Stomach (tissue), 8 donors: ENCODE measurements at regions not wholly inside any gene's neighbourhood (a gene's known extent, or its start where the extent isn't known, plus 50 kb on each side); places are given as distances from the start of the nearest gene placed in this dataset.

Experiments used
- DNase-seq, 2 donors: peaks; one replicate each; pipeline versions ENCODE4 v3.0.0 to v3.0.0-alpha.2; 2013 to 2019
- H3K27ac ChIP-seq, 5 donors: fragments of 200-600 bp in 4 of 5; sonication (generic) in 4 of 5; one replicate each; pipeline ENCODE4 v1.5.1; 2013 to 2019; ENCODE audit warnings: mild to moderate bottlenecking in 1 of 5, moderate library complexity in 1 of 5
- H3K27me3 ChIP-seq, 3 donors: fragments of 200-600 bp; sonication (generic); one replicate each; pipeline ENCODE4 v1.5.1; 2017 to 2019; ENCODE audit warnings: mixed run types in 1 of 3
- H3K36me3 ChIP-seq, 4 donors: fragments of 200-600 bp; sonication (generic); 1 replicate in 3 of 4; 2 replicates in 1 of 4; pipeline ENCODE4 v1.5.1; 2016 to 2019
- H3K4me1 ChIP-seq, 4 donors: fragments of 200-600 bp; sonication (generic); one replicate each; pipeline ENCODE4 v1.5.1; 2016 to 2019
- H3K4me3 ChIP-seq, 4 donors: fragments of 200-600 bp; sonication (generic) in 3 of 4; one replicate each; pipeline ENCODE4 v1.5.1; 2016 to 2019; ENCODE audit warnings: mild to moderate bottlenecking in 1 of 4
- H3K9me3 ChIP-seq, 4 donors: fragments of 200-600 bp; sonication (generic); one replicate each; pipeline ENCODE4 v1.5.1; 2016 to 2019
- EP300 ChIP-seq: sonication (generic); formaldehyde crosslinking; IDR thresholded peaks from one replicate; pipeline ENCODE4 v1.6.1; 2017; ENCODE audit warnings: antibody characterized with exemption
- POLR2A ChIP-seq, 4 donors: fragments of 450-650 bp; IDR thresholded peaks; one replicate each; pipeline ENCODE4 v1.6.1; 2016; ENCODE audit warnings: antibody characterized with exemption in 4 of 4, control low read depth in 2 of 4, mild to moderate bottlenecking in 1 of 4, moderate library complexity in 1 of 4
- POLR2AphosphoS5 ChIP-seq, 3 donors: sonication (generic); formaldehyde crosslinking; IDR thresholded peaks; one replicate each; pipeline ENCODE4 v1.6.1; 2016; ENCODE audit warnings: antibody characterized with exemption in 3 of 3
- WGBS, 5 donors: extraction: QIAGEN DNeasy Blood & Tissue Kit in 3 of 5; methylation state at CpG; one replicate each; pipeline versions ENCODE4 v1.1.5 to v1.1.7; 2013 to 2018; 5-methylcytosine and 5-hydroxymethylcytosine counted together
- intact Hi-C: fragments of 100-400 bp; cut with DNase I; formaldehyde crosslinking; loops from one replicate; pipeline ENCODE4 v1.15.1; 2023; ENCODE audit warnings: low total_unique reads
- TF ChIP-seq, protein P1 (sequence below), 7 experiments: fragments of 450-650 bp in 4 of 7; fragments of 200-600 bp in 3 of 7; sonication (generic) in 3 of 7; IDR thresholded peaks; one replicate each; pipeline ENCODE4 v1.5.1; 2016 to 2019; ENCODE audit warnings: antibody characterized with exemption in 7 of 7, control low read depth in 2 of 7, mild to moderate bottlenecking in 1 of 7
- donor health status: healthy with polysubstance abuse.
- donor health status: Bipolar disorder and iron deficiency.
- donor health status: healthy.

DNA sequence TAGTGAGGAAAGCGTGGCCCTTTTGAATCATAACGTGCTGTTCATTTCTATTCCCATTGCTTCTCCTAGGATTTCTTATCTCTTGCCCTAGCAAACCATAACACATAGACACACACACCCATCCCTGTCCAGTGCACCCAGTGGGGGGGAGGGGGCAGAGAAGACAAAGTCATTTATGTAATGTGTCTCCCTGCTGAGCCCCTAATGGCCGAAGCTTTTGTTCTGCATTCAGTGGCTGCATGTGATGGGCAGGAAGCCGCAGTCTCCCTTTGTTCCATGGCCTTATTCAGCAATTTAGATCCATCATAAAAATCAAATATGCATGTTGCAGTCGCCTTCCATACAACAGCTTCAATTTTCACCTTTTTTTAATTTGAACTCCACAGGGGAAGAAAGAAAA, 325.4 kb downstream of the ZFHX3 start:
- no peaks in the 10 kb centered on the region for H3K9me3 ChIP-seq
- no peak for DNase-seq
- H3K4me3 ChIP-seq = no peak overlapping the region
- no peaks in the 10 kb centered on the region for H3K36me3 ChIP-seq
- H3K27ac ChIP-seq = no peak overlapping the region
- TF ChIP-seq POLR2A (IDR thresholded peaks at IDR 0.05) (no peak), POLR2AphosphoS5 (IDR thresholded peaks at IDR 0.05) (no peak), EP300 (no peak)
- TF ChIP-seq, protein P1, sequence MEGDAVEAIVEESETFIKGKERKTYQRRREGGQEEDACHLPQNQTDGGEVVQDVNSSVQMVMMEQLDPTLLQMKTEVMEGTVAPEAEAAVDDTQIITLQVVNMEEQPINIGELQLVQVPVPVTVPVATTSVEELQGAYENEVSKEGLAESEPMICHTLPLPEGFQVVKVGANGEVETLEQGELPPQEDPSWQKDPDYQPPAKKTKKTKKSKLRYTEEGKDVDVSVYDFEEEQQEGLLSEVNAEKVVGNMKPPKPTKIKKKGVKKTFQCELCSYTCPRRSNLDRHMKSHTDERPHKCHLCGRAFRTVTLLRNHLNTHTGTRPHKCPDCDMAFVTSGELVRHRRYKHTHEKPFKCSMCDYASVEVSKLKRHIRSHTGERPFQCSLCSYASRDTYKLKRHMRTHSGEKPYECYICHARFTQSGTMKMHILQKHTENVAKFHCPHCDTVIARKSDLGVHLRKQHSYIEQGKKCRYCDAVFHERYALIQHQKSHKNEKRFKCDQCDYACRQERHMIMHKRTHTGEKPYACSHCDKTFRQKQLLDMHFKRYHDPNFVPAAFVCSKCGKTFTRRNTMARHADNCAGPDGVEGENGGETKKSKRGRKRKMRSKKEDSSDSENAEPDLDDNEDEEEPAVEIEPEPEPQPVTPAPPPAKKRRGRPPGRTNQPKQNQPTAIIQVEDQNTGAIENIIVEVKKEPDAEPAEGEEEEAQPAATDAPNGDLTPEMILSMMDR (IDR thresholded peaks at IDR 0.05) = no peak
- H3K4me1 ChIP-seq = no peaks in the 10 kb centered on the region
- 68 to 85% (median 83%) methylated on average over 5 of the region's 5 CpGs for WGBS, 5 donors
- H3K27me3 ChIP-seq = no peaks in the 10 kb centered on the region
- intact Hi-C loops = no loop called here

DNA sequence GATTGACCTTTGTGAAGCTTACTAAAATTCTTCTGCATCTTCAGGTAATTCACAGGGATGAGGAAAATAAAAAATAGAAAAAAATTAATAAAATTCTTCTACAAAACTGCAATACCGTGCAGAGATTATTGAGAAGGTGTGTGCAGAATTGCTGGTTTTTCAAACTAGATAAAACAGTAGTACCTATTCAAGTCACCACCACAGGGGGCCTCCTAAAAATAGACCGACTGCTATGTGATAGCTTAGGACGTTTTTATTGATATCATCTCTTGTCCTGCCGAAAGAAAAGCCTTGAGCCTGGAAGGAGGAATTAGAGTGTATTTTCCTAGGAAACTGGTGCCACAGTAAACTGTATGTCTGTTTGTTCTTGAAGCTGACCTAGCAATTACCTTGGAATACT, 325.9 kb downstream of the ZFHX3 start:
- Histone ChIP-seq H3K4me1 (no peaks in the 10 kb centered on the region), H3K9me3 (no peaks in the 10 kb centered on the region), H3K27ac (no peak overlapping the region), H3K4me3 (no peak overlapping the region), H3K27me3 (no peaks in the 10 kb centered on the region), H3K36me3 (no peaks in the 10 kb centered on the region)
- no peak for DNase-seq
- 52 to 65% (median 58%) methylated on average over 4 of the region's 4 CpGs for WGBS, 5 donors
- no peak for TF ChIP-seq POLR2AphosphoS5 (IDR thresholded peaks at IDR 0.05)
- TF ChIP-seq, protein P1 (IDR thresholded peaks at IDR 0.05) = no peak
- TF ChIP-seq EP300 = no peak
- no peak for TF ChIP-seq POLR2A (IDR thresholded peaks at IDR 0.05)
- intact Hi-C loops = no loop called here

DNA sequence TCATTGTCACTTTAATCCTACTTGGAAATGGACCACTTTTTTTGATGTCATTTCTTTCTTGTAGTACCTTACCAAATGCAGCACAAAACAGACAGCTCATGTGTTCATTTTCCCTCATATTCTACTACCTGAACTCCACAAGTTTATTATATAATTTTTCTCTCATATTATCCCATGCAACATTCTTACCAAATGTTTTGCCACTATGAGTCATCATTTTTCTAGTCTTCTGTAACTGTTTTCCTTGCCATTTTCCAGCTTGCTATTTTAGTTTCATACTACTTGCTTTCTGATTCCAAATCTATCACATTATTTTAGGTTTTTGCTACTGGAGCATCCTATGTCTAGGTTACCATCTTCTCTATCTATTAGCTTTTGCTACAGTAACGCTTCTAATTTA, 332.7 kb downstream of the ZFHX3 start:
- Histone ChIP-seq H3K4me3 (no peak overlapping the region), H3K27ac (no peak overlapping the region), H3K36me3 (peaks cover 0 to 6% (median 0%) of the 10 kb centered on the region in 4 donors), H3K4me1 (no peaks in the 10 kb centered on the region), H3K9me3 (peaks cover 0 to 30% (median 10%) of the 10 kb centered on the region in 4 donors), H3K27me3 (no peaks in the 10 kb centered on the region)
- DNase-seq = no peak
- 89 to 100% (median 95%) methylated on average over 1 of the region's 1 CpG for WGBS, 5 donors
- no peak for TF ChIP-seq EP300
- intact Hi-C loops = no loop called here

DNA sequence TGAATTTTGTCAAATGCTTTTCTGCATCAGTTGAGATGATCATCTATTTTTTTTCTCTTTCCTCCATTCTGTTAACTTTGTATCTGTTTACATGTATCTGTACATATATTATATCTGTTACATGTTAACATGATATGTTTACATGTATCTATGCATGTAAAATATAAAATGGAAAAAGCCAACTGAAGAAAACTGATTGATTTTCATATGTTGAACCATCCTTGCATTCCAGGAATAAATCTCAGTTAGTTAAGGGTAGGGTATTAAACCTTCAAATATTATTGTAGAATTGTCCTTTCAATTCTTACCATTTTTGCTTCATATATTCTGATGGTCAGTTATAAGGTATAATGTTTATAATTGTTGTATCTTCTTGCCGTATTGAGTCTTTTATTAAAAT, 336.1 kb downstream of the ZFHX3 start:
- 94 to 98% (median 96%) methylated on average over 1 of the region's 1 CpG for WGBS, 5 donors
- no peak for DNase-seq
- TF ChIP-seq POLR2AphosphoS5 (IDR thresholded peaks at IDR 0.05) = no peak
- no peak for TF ChIP-seq EP300
- TF ChIP-seq POLR2A (IDR thresholded peaks at IDR 0.05) = no peak
- TF ChIP-seq, protein P1 (IDR thresholded peaks at IDR 0.05) = no peak

DNA sequence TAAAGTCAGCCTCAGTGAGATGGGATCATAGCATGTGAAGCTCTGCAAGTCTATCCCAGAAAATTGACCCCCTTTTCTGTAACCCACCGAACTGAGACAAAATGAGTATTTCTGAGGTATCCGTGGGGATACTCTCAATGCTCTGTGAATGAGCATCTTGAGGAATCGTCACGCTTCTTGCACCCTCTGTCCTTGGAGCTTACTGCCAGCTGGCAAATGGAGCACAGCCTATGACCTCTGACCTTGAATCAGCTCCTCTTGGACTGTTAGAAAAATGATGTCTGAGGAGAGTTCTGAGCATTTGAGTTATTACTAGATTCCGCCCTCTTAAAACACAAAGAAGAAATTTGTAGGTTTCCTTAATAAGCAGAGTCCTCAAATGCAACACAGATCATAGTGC, 342.1 kb downstream of the ZFHX3 start:
- H3K4me1 ChIP-seq = no peaks in the 10 kb centered on the region
- WGBS, 5 donors = 74 to 87% (median 79%) methylated on average over 5 of the region's 5 CpGs

More for the DNA sequence above, 336.1 kb downstream of the ZFHX3 start:
- Histone ChIP-seq H3K27ac (no peak overlapping the region), H3K4me3 (no peak overlapping the region), H3K4me1 (no peaks in the 10 kb centered on the region), H3K36me3 (peaks cover 0 to 6% (median 0%) of the 10 kb centered on the region in 4 donors), H3K27me3 (no peaks in the 10 kb centered on the region), H3K9me3 (peaks cover 0 to 44% (median 16%) of the 10 kb centered on the region in 4 donors)
- intact Hi-C loops = no loop called here

More for the DNA sequence above, 342.1 kb downstream of the ZFHX3 start:
- no peak for DNase-seq
- TF ChIP-seq, protein P1 (IDR thresholded peaks at IDR 0.05) = no peak
- TF ChIP-seq EP300 (no peak), POLR2AphosphoS5 (IDR thresholded peaks at IDR 0.05) (no peak), POLR2A (IDR thresholded peaks at IDR 0.05) (no peak)
- intact Hi-C loops = no loop called here
- Histone ChIP-seq H3K9me3 (peaks cover 0 to 20% (median 9%) of the 10 kb centered on the region in 4 donors), H3K27ac (no peak overlapping the region), H3K4me3 (no peak overlapping the region), H3K36me3 (no peaks in the 10 kb centered on the region), H3K27me3 (no peaks in the 10 kb centered on the region)
